22Rv1 (cell line): ENCODE measurements at regions not wholly inside any gene's neighbourhood (a gene's known extent, or its start where the extent isn't known, plus 50 kb on each side); places are given as distances from the start of the nearest gene placed in this dataset.

Experiments used
- ZFX ChIP-seq: fragments of 450-650 bp; IDR thresholded peaks from 2 replicates; pipeline ENCODE4 v1.6.1; 2017; ENCODE audit warnings: antibody characterized with exemption, borderline replicate concordance
- TF ChIP-seq, protein P1 (sequence below): fragments of 450-650 bp; IDR thresholded peaks from 2 replicates; pipeline ENCODE4 v1.5.1; 2017; ENCODE audit warnings: mild to moderate bottlenecking

DNA sequence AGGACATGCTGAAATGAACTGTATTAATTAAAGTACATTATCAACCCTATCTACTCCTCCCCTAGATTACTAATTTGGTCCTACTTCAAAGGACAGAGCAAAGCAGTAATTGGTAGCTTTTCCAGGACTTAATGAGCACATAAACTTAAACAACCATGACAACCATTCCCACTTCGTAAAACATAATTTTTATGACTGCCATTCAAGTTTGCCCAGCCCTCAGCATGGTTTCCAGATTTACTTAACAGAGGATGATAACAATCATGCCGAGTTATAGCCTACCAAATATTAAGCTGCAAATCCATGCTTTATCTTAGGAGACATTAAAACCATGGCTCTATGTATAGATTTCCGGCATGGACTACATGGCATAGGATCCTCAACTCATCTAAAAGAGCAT is 401.1 kb upstream of the CHAC2 start:
- TF ChIP-seq, protein P1, sequence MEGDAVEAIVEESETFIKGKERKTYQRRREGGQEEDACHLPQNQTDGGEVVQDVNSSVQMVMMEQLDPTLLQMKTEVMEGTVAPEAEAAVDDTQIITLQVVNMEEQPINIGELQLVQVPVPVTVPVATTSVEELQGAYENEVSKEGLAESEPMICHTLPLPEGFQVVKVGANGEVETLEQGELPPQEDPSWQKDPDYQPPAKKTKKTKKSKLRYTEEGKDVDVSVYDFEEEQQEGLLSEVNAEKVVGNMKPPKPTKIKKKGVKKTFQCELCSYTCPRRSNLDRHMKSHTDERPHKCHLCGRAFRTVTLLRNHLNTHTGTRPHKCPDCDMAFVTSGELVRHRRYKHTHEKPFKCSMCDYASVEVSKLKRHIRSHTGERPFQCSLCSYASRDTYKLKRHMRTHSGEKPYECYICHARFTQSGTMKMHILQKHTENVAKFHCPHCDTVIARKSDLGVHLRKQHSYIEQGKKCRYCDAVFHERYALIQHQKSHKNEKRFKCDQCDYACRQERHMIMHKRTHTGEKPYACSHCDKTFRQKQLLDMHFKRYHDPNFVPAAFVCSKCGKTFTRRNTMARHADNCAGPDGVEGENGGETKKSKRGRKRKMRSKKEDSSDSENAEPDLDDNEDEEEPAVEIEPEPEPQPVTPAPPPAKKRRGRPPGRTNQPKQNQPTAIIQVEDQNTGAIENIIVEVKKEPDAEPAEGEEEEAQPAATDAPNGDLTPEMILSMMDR, result no peak
- TF ChIP-seq ZFX, result no peak
